ENCODE measurements at regions not wholly inside any gene's neighbourhood (a gene's known extent, or its start where the extent isn't known, plus 50 kb on each side); places are given as distances from the start of the nearest gene placed in this dataset.

DNA sequence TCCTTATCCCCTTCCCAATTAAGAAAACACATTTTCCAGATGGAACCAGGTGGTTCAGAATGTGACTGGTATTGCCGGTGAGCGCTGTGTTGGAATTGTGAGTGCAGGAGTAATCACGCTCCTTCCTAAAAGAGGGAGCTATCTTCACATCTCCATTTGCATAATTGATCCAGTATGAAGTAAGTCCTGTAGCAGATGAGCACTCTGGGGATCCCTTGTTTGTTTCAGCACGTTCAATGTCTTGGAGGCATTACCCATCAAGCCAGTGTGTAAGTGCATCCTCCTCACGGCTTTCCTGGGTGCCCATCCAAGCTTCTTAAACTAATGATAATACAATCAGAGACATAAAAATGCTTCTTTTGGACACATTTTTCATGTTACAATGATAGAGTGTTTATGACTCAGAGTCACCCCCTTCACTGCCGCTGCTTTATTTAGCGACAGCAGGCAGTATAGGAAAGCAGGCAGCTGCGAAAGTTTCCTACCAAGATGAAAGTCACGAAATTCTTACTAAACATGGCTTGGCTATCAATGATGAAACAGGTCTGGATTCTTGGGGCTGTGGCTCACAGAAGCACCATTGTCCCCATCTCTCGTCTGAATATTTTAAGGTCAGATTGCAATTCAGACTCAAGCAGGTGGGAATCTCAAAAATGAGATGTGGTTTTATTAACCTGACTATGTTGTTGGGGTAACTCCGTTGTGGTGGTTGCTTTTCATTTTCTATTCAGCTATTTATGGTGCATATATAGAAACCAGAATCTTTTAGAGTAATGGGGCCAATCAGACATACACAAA is 346.3 kb upstream of the MDFIC2 start:
- Histone ChIP-seq H3K27ac (no peak overlapping the region), H3K27me3 (replicated peaks) (no peaks in the 10 kb centered on the region), H3K4me3 (ENCODE audit: low read depth, low read length) (no peak overlapping the region), H3K36me3 (replicated peaks) (no peaks in the 10 kb centered on the region)
- no peak for DNase-seq
- no peak for TF ChIP-seq CTCF (IDR thresholded peaks at IDR 0.05; ENCODE audit: low read depth, low read length, missing control alignments)
- in situ Hi-C loops (cut with HindIII; ENCODE audit: low pct_ligation_motif_present, low sequenced_read_pairs) = no loop called here

DNA sequence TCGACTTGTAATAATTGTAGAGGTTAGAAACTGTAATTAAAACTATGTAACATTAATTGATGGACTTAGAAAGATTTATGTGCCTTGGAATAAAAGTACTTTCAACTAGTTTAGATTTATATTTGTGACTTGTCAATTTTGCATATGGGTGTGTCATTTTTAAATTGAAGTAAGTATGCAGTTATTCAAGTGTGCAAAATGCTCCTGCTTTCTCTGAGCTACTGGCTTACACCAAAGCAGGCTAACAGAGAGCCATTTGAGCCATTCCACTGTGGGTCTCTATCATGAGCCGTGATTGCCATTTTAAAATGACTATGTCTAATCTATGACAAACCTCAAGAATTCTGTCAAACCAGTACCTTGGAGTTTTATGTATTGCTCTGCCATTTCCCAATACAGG is 345.0 kb upstream of the MDFIC2 start:
- no peak overlapping the region for H3K27ac ChIP-seq
- no peak for TF ChIP-seq CTCF (IDR thresholded peaks at IDR 0.05; ENCODE audit: low read depth, low read length, missing control alignments)
- no peaks in the 10 kb centered on the region for H3K27me3 ChIP-seq (replicated peaks)
- in situ Hi-C loops (cut with HindIII; ENCODE audit: low pct_ligation_motif_present, low sequenced_read_pairs) = no loop called here
- no peak for DNase-seq
- H3K36me3 ChIP-seq (replicated peaks) = no peaks in the 10 kb centered on the region
- no peak overlapping the region for H3K4me3 ChIP-seq (ENCODE audit: low read depth, low read length)

- in situ Hi-C loops (cut with HindIII; ENCODE audit: low pct_ligation_motif_present, low sequenced_read_pairs) = no loop called here
- no peak for DNase-seq
- no peak overlapping the region for H3K27ac ChIP-seq
- no peak overlapping the region for H3K4me3 ChIP-seq (ENCODE audit: low read depth, low read length)
- no peaks in the 10 kb centered on the region for H3K36me3 ChIP-seq (replicated peaks)
- TF ChIP-seq CTCF (IDR thresholded peaks at IDR 0.05; ENCODE audit: low read depth, low read length, missing control alignments) = no peak
- no peaks in the 10 kb centered on the region for H3K27me3 ChIP-seq (replicated peaks)
These were observed 335.4 kb upstream of the MDFIC2 start for GRCh38 chr3:70647823-70648222.

GRCh38 chr3:70647094-70647493 is 334.7 kb upstream of the MDFIC2 start:
- TF ChIP-seq CTCF (IDR thresholded peaks at IDR 0.05; ENCODE audit: low read depth, low read length, missing control alignments) = no peak
- Histone ChIP-seq H3K4me3 (ENCODE audit: low read depth, low read length) (no peak overlapping the region), H3K36me3 (replicated peaks) (no peaks in the 10 kb centered on the region), H3K27me3 (replicated peaks) (no peaks in the 10 kb centered on the region), H3K27ac (no peak overlapping the region)
- no peak for DNase-seq
- in situ Hi-C loops (cut with HindIII; ENCODE audit: low pct_ligation_motif_present, low sequenced_read_pairs) = no loop called here

- DNase-seq = no peak
- no peak for TF ChIP-seq CTCF (IDR thresholded peaks at IDR 0.05; ENCODE audit: low read depth, low read length, missing control alignments)
- H3K27ac ChIP-seq = no peak overlapping the region
- in situ Hi-C loops (cut with HindIII; ENCODE audit: low pct_ligation_motif_present, low sequenced_read_pairs) = no loop called here
- no peak overlapping the region for H3K4me3 ChIP-seq (ENCODE audit: low read depth, low read length)
- no peaks in the 10 kb centered on the region for H3K36me3 ChIP-seq (replicated peaks)
- H3K27me3 ChIP-seq (replicated peaks) = no peaks in the 10 kb centered on the region
These were observed 334.2 kb upstream of the MDFIC2 start for GRCh38 chr3:70646635-70647034.

DNA sequence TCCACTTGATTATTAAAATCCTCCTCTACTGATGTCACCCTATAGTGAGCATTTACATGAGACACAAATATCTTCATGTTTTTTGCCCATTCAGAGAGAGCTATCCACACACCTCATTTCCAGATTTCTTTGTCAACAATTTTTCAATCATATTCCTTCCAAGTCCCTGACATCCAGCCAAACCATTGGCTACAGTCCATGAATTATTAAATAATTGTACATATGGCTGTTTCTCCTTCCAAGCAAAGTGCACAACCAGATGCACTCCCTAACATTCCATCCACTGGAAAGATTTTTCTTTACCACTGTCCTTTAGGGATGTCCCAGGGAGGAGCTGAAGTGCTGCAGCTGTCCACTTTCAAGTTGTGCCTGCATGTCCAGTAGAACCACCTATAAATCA is 328.0 kb upstream of the MDFIC2 start:
- no peak for DNase-seq
- in situ Hi-C loops (cut with HindIII; ENCODE audit: low pct_ligation_motif_present, low sequenced_read_pairs) = no loop called here
- Histone ChIP-seq H3K27me3 (replicated peaks) (no peaks in the 10 kb centered on the region), H3K27ac (no peak overlapping the region), H3K4me3 (ENCODE audit: low read depth, low read length) (no peak overlapping the region), H3K36me3 (replicated peaks) (no peaks in the 10 kb centered on the region)
- no peak for TF ChIP-seq CTCF (IDR thresholded peaks at IDR 0.05; ENCODE audit: low read depth, low read length, missing control alignments)

All from brain microvascular endothelial cell (primary cell).